GM21786 (cell line): ENCODE measurements at regions not wholly inside any gene's neighbourhood (a gene's known extent, or its start where the extent isn't known, plus 50 kb on each side); places are given as distances from the start of the nearest gene placed in this dataset.

ENCODE experiments used
- ATAC-seq: cut with Tn5 transposase; IDR thresholded peaks from one replicate; pipeline ENCODE4 v1.9.1; 2021; ENCODE audit not compliant: unreplicated experiment

DNA sequence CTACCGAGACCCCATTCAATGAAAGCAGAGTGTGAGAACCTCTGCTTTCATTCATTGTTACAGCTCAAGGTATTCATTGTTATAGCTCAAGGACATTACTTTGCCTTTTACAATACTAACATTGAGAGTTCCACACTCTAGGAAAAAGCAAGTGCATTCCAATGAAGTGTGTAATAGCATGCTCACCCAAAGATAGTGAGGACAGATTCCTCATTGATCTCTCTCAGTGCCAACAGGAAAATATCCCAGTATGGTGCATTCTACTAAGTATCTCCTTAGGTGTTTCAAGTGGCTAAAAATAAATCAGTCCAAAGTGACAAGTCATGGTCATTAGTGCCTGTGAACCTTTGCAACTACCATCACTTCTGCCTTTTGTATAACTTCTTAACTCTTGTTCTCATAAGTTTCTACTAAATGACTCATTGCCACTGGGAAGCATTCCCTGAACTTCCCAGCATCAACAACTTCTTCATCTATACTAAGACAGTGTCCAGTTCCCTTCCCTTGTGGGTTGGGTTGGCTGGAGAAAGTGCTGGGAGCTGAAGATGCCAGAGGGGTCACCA lies 140.7 kb upstream of the STXBP5 start:
- no peak for ATAC-seq

DNA sequence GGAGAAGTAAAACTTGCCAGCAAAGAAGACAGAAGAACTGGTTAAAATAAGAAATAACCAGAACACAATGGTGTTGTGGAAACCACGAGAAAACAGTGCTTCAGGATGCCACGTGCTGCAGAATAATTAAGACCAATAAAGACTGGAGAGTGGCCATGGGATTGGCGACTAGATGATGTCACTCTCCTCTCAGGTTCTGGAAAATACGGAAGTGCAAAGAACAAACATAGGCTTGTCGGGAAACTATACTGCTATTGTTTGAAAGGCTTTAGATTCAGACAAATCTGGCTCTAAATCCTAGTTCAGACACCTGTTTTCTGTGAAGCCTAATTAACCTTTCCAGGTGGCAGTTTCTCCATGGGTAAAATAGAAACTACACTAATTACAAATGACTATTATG lies 138.4 kb upstream of the STXBP5 start:
- no peak for ATAC-seq

DNA sequence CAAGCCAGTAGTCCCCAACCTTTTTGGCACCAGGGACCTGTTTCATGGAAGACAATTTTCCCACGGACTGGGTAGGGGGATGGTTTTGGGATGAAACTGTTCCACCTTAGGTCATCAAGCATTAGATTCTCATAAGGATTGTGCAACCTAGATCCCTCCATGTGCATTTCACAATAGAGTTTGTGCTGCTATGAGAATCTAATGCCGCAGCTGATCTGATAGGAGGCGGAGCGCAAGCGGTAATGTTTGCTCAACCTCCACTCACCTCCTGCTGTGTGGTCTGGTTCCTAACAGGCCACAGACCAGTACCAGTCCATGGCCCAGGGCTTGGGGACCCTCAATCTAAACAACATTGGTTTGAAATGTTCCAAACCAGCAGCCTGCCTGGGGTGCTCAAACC lies 137.0 kb upstream of the STXBP5 start:
- ATAC-seq, result no peak

DNA sequence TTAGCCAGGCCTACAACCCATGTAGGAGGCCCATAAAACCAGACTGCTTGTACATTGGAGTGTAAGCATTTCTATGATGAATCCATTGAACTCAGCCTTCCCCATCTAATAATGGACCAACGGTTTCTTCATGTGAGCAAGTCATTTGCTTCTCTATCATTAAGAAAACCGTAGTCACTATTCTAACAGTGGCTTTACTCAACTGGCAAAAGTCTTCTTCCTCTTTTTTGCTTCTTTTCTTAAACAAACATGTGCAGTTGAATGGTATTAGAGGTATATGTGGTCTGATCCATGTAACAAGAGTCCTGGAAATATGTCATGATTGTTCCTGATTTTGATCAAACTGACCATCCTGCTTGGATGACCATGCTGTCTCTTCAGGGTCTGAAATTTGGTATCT lies 132.4 kb upstream of the STXBP5 start:
- ATAC-seq, result no peak

DNA sequence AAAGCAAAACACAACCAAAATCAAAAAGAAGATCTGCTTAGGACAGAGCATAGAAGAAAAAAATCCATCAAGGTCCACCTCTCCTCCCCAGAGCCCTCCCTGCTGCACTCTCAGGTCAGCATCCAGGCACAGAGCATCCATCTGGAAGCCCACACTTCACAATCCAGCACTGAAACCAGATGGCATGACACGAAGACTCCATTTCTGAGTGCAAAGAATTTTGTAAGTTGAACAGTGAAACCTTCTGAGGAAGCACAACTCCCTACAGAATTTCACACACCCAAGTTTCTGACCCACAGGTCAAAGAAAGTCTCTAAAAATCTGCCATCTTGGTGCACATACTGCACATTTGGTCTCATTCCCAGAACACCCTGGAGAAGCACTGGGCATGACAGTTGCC lies 128.8 kb upstream of the STXBP5 start:
- no peak for ATAC-seq

DNA sequence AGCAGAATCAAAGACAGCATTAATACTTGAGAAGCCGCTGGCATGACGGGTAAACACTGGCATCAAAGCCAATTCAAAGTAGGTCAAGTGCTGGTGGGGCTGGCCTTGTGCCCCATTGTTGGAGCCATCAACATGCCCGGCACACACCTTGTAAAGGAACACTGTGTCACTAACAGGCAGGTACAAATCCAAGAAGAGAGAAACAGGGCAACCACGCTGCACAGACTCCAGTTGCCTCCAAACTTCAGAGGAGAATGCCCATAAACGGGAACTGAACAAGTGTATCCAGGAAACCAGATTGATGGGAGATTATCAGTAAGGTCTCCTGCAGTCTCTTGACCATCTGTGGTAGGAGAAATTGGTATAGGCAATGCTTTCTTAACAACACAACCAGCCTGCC lies 127.0 kb upstream of the STXBP5 start:
- ATAC-seq, result no peak

DNA sequence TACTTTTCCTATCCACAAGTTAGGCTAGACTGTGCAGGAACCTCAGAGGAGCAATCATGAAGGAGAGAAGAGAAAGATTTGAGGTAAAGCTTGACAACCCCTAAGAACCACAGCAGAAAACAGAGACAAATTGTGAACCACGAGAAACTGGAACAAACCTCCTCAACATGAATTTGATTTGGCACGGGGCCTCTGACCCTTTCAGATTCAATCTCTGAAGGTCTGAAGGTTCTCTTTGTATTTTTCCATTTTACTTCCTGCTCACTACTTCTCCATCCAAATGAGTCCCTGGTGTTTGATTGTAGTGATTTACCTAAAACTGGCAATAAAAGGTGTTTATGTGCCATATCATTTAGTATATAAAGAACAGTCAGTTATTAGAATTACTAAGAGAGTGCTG lies 126.1 kb upstream of the STXBP5 start:
- no peak for ATAC-seq

DNA sequence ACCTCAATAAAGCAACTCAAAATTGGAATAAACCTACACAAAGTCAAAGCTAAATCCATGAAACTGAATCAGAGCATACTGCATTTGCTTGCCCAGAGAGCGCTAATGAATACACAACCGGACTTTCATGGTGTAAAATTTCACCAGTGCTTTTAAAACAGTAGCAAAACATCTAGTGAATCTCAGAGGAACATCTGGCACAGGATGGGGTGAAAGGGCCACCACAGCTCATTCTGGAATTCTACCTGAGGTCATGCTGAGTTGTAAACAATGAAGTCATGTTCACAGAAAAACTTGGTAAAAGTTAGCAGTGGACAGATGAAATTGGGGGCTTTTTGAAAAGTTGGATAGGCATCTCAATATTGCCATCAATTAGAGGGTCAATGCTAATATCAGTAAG lies 125.6 kb upstream of the STXBP5 start:
- no peak for ATAC-seq

DNA sequence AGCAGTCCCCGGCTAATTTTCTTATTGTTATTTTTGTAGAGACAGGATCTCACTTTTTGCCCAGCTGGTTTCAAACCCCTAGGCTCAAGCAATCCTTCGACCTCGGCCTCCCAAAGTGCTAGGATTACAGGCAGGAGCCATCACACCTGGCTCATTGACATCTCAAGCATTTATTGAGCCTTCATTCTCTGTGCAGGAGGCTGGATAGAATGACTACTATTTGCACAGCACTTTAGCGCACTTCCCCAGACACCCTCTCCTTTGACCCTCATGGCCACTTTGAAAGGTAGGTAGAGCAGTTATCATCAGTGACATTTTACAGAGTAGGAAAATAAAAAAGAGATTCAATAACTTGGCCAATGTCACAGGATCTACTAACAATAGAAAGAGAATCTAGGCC lies 124.0 kb upstream of the STXBP5 start:
- ATAC-seq, result no peak

DNA sequence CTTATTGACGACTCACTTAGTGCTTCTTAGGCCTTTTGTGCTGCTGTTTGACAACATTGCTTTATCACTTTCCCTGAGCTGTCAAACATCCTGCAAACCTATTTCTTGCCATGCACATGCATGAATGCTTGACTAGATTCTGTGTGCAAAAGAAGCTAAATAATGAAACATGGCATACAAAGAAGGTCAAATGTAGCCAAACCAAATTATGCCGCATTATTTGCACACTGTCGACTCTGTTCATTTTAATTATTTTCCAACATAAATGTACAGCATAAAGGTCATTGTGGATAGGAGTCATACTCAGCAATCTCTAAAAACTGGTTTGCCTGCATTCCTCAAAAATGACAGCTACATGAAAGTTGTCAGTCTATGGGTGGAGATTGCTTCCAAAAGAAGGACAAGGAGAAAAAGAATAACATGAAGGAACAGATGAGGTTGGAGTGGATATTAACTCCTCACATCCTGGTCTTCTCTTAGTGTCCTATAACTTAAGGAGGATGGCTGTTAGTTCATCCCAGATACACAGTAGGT lies 123.1 kb upstream of the STXBP5 start:
- ATAC-seq, result no peak

DNA sequence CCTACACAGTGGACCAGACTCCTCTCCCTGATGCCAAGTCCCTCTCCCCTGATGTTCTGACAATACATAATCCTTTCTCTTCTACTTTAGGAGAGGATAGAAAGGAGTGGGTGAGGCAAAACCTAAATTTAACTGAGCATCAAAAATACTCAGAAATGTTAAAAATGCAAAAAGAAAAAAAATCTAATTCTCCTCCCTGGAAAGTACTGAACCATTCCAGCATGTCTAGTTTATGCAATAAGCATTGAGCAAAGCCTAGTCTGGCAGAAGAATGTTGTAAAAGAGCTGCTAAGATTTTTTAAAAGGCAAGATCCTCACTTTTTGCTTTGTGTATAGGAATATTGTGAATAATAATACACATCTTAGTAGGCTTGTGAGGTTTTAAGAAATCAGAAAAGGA lies 116.6 kb upstream of the STXBP5 start:
- no peak for ATAC-seq

DNA sequence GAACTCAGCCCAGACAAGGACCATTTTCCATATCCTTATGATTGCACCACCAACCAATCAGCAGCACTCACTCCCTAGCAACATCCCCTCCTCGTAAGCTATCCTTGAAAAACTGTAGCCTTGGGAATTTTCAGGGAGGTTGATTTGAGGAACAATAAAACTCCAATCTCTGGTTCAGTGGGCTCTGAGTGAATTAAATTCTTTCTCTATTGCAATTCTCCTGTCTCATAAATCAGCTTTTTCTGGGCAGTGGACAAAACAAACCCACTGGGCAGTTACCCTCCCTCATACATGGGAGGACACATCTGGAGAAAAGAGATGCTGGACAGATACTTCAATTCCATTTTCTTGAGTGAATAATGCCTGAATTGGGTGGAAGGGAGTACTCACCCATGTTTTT lies 115.4 kb upstream of the STXBP5 start:
- no peak for ATAC-seq

DNA sequence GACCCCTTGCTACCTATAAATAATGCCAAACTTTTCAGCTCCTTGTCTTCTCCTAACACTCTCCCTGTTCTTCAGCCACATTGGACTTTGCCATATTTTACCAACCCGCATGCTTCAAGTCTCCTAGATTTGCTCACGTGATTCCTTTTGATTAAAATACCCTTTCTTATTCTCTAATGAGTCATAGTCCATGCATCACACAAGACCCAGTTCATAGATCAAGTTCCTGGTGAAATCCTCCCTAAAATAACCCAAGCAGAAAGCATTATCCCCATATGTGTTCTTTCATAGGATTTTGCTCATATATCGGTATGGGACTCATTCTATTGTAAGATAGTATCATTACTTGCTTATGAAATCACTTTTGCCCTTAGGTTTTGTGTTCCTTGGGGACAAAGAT lies 108.9 kb upstream of the STXBP5 start:
- ATAC-seq, result no peak

DNA sequence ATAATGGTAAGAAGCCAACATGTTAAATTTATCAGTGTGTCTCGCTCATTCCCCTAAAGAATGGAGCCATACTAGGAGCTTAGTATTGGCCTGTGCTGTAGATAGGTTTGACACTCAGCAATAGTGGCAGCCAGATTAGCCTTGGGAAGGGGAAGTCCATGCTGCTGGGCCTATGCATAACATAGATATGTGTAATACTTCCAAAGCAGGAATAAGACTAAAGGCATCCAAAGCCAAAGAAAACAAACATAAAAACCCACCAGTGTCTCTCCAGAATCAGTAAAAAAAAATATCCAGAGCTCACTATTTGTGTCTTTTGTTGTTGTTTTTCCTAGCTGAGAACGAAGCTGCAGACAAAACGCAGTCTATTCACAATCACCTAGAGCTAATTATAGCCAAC lies 104.2 kb upstream of the STXBP5 start:
- no peak for ATAC-seq

DNA sequence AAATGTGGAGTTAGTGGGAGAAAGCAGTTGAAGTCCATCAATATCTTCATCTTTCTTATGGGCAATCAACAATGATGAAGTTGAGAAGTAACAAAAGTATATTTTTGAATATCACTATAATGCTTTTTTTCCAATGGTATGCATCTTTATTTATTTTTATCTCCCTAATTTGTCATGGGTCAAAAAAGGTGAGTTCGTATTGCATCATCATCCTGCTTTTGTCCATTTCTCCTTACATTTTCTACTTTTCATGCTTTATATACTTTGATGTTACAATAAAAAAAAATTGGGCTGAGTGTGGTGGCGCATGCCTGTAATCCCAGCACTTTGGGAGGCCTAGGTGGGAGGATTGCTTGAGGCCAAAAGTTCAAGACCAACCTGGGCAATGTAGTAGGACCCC lies 101.2 kb upstream of the STXBP5 start:
- ATAC-seq, result no peak

DNA sequence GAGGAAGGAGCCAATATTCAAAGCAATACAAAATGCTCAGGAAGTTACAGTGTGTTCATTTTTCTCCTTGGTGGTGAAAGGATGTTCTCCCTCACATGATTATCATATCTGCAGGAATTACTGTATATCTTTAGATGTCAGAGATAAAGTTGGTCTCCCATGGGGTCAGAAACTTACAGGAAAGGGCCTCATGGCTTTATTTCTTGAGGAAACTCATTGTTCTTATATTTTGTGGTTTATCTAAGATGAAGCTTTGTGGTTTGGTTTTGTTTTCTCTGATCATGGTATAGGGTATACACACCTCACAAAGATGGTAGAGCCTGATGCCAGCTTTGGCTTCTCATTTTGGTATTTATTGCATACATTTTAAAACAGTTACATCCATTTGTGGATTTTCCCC lies 100.5 kb upstream of the STXBP5 start:
- no peak for ATAC-seq

DNA sequence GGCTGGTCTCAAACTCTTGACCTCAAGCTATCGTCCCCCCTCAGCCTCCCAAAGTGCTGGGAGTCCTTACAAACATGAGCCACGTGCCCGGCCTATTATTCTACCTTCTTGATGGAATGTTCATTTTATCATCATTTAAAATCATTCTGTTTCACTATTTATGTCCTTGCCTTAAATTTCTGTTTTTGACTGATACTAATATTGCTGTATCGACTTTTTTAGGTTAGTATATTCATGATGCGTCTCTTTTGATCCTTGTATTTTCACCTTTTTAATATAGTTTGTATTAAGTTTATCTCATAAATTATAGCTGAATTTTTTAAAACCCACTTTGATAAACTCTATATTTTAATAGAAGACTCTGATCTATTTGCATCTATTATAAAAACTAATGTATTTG lies 98.4 kb upstream of the STXBP5 start:
- ATAC-seq, result no peak

DNA sequence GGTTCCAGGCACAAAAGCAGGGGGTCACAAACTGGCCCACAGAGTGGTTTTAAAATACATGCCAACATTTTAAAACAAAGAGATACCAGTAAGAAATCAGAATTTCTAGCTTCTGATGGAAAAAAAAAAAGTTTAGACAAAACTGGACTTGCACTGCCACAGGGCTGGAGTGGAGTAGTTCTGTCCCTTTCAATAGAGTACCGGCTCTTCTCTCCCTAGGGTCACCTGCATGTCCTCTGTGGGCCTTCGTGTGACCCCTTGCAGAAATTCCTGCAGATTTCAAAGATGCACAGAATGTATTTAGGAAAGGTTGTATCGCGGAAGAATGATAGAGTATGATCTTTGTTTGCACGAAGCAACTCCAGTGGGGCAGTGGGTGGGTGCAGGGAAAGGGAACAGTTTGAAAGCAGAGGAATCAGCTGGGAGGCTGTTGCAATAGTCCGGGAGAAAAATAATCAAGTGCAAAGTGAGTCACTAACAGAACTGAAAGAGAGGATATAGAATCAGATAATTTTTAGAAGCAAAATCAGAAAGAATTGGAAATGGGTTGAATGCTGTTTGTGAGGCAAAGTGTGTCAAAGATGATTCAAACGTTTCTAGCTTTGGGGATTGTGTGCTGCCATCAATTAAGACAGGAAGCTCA lies 97.3 kb upstream of the STXBP5 start:
- no peak for ATAC-seq

DNA sequence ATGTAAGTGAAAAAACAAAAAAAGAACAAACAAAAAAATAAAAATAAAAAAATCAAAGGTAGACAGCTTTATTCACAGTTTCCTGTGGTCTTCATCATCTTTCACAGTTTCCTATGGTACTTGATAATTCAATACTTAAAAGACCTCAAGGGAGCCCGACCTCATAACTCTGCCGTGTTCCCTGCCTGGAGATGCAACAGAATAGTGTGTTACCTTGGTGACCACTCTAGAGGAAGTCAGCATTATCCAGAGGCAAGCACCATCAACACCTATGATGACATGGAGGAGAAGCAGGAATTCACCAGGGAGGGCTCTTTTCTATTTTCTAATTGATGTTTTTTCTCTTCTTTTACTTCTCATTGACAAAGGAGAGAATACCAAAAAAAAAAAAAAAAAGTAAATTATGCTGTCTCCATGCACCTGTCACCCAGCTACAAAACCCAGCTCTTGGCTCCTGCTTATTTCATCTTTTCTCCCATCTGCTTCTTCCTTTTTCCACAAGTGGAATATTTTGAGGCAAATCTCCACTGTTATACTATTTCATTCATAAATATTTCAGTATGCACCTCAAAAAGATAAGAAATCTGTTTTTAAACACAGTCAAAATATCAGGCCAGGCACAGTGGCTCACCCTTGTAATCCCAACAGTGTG lies 95.8 kb upstream of the STXBP5 start:
- no peak for ATAC-seq

DNA sequence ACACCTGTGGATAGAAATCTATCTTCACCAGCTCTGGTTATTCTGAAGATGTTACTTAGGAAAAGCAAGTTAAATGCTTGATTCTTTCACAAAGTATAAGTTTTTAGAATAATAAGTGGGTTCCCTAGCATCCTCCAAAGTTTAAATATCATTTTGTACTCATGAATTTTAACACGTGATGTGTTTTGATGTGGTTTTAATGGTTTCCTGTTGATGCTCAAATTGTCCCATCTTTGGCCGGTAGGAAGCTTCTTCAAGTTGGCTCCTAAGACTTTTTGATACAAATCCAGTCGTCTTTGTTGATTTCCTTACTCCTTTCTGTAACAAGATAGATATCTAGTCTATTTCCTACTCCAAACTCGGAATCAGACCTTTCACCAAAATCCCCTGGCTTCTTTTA lies 94.5 kb upstream of the STXBP5 start:
- ATAC-seq, result no peak

DNA sequence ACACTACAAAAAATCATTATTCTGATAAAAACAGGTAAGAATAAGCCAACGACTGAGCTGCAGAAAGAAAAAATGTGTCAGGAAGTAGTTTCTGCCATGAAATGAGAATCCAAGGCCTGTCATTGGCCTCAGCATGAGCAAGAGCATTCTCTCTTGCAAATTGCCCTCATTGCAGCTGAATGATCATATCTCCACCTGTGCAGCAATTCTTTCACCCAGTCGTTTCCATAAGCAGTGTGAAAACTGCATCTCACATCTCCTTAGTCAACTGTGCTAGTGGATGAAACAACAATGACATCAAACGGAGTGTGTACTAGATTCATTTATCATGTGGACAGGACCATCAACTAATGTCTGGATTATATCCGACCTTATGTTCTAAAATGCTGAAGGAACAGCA lies 88.2 kb upstream of the STXBP5 start:
- ATAC-seq, result no peak

DNA sequence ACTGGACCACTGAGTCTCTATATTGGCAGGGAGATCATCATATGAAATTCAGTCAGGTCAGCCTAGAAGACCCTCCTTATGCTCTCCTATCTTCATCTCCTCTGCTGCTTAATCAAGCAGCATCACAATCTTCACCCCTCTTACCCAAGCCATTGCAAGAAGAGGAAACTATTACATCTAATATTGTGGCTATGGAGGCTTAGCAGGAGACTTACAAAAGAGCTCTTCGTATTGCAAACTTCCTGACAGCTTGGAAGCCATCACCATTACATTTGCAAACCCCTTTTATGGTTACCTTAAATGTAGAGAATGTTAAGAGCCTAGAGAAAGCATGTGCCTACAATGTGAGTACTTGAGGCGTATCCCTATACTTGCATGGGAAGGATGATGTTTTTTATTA lies 87.2 kb upstream of the STXBP5 start:
- ATAC-seq, result no peak

DNA sequence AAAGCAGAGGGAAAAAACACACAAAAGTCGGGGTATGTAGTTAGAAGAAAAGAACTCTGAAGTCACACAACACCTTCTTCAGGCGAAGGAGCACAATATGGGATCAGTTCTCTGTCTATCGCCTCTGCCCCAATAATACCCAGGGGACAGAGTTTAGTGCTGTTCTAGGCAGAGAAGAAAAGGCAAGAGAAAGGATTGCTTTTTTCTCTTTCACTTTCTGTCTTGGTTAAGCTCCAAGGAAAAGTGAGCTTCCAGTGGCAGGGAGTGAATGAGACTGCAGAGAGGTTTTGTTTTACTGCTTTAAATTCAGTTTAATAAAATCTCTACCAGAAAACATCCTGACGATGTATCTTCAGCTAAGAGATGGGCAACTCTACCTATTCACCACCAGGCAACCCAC lies 86.6 kb upstream of the STXBP5 start:
- no peak for ATAC-seq
